ENCODE measurements at regions not wholly inside any gene's neighbourhood (a gene's known extent, or its start where the extent isn't known, plus 50 kb on each side); places are given as distances from the start of the nearest gene placed in this dataset.
A peak's percentile ranks its signal among the peaks of the same experiment; 100 is the strongest.

- WGBS, 2 donors (ENCODE audit: low coverage in 1 of 2), result 86 to 100% methylated on average over 3 of the region's 3 CpGs
- no peak for ATAC-seq
- H3K27me3 ChIP-seq, result no peaks in the 10 kb centered on the region
- peaks cover 0 to 44% (median 2%) of the 10 kb centered on the region in 3 donors for H3K4me1 ChIP-seq
- H3K9me3 ChIP-seq, result no peaks in the 10 kb centered on the region
- no peak for TF ChIP-seq POLR2AphosphoS5 (IDR thresholded peaks at IDR 0.05)
- TF ChIP-seq POLR2A (IDR thresholded peaks at IDR 0.05), result no peak
- TF ChIP-seq EP300 (IDR thresholded peaks at IDR 0.05), result no peak
- TF ChIP-seq, protein P1, sequence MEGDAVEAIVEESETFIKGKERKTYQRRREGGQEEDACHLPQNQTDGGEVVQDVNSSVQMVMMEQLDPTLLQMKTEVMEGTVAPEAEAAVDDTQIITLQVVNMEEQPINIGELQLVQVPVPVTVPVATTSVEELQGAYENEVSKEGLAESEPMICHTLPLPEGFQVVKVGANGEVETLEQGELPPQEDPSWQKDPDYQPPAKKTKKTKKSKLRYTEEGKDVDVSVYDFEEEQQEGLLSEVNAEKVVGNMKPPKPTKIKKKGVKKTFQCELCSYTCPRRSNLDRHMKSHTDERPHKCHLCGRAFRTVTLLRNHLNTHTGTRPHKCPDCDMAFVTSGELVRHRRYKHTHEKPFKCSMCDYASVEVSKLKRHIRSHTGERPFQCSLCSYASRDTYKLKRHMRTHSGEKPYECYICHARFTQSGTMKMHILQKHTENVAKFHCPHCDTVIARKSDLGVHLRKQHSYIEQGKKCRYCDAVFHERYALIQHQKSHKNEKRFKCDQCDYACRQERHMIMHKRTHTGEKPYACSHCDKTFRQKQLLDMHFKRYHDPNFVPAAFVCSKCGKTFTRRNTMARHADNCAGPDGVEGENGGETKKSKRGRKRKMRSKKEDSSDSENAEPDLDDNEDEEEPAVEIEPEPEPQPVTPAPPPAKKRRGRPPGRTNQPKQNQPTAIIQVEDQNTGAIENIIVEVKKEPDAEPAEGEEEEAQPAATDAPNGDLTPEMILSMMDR (IDR thresholded peaks at IDR 0.05), result no peak
- no peak overlapping the region for H3K4me3 ChIP-seq
- no peaks in the 10 kb centered on the region for H3K36me3 ChIP-seq
- H3K27ac ChIP-seq, result no peak overlapping the region
Observed at GRCh38 chr2:48856657-48857056, 101.1 kb upstream of the LHCGR start.

- Histone ChIP-seq H3K36me3 (no peaks in the 10 kb centered on the region), H3K27ac (peak overlapping the region in 3 of 4 donors; percentile 58 to 68 (median 59)), H3K9me3 (no peaks in the 10 kb centered on the region), H3K4me1 (peaks cover 0 to 44% (median 2%) of the 10 kb centered on the region in 3 donors), H3K4me3 (no peak overlapping the region), H3K27me3 (no peaks in the 10 kb centered on the region)
- 91 to 100% methylated on average over 4 of the region's 4 CpGs for WGBS, 2 donors (ENCODE audit: low coverage in 1 of 2)
- no peak for ATAC-seq
- no peak for TF ChIP-seq EP300 (IDR thresholded peaks at IDR 0.05)
- TF ChIP-seq, protein P1 (IDR thresholded peaks at IDR 0.05), result no peak
Observed at GRCh38 chr2:48856144-48856543, 100.6 kb upstream of the LHCGR start.

GRCh38 chr2:48855142-48855541, 99.6 kb upstream of the LHCGR start:
- Histone ChIP-seq H3K36me3 (no peaks in the 10 kb centered on the region), H3K9me3 (no peaks in the 10 kb centered on the region), H3K27me3 (no peaks in the 10 kb centered on the region), H3K27ac (peak overlapping the region; percentile 52 to 68 (median 58)), H3K4me3 (no peak overlapping the region), H3K4me1 (peaks cover 0 to 44% (median 2%) of the 10 kb centered on the region in 3 donors)
- 17 to 67% methylated on average over 2 of the region's 2 CpGs for WGBS, 2 donors (ENCODE audit: low coverage in 1 of 2)
- no peak for ATAC-seq
- TF ChIP-seq EP300 (IDR thresholded peaks at IDR 0.05) (peak; percentile 50), POLR2A (IDR thresholded peaks at IDR 0.05) (no peak), POLR2AphosphoS5 (IDR thresholded peaks at IDR 0.05) (peak; percentile 65)
- TF ChIP-seq, protein P1 (IDR thresholded peaks at IDR 0.05), result no peak

DNA sequence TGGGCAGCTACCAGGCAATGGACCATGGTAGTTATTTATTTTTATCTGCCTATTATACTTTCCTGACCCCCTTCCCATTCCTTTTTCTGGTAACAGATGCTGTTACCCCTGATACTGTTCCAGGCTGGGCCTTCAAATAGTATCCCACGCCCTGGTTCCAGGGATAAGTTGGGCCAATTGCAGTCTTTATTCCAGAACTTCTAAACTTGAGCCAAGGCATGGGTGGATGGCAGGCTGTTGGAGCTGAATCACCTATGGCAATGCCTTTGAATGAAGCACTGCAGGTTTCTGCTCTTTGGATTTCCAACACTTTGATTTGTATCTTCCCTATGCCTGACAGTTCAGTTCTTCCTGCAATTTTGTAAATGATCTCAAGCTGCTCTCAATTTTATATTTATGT, 99.2 kb upstream of the LHCGR start:
- Histone ChIP-seq H3K27me3 (no peaks in the 10 kb centered on the region), H3K9me3 (no peaks in the 10 kb centered on the region), H3K27ac (peak overlapping the region in 3 of 4 donors; percentile 52 to 68 (median 58)), H3K36me3 (no peaks in the 10 kb centered on the region), H3K4me1 (peaks cover 0 to 44% (median 2%) of the 10 kb centered on the region in 3 donors), H3K4me3 (no peak overlapping the region)
- TF ChIP-seq, protein P1 (IDR thresholded peaks at IDR 0.05), result no peak
- TF ChIP-seq EP300 (IDR thresholded peaks at IDR 0.05), result no peak
- TF ChIP-seq POLR2AphosphoS5 (IDR thresholded peaks at IDR 0.05), result no peak
- no peak for TF ChIP-seq POLR2A (IDR thresholded peaks at IDR 0.05)
- ATAC-seq, result no peak
- WGBS, 2 donors (ENCODE audit: low coverage in 1 of 2), result 40% methylated on average over 1 of the region's 1 CpG; no CpG with 5 or more reads in 1 of the 2 donors

DNA sequence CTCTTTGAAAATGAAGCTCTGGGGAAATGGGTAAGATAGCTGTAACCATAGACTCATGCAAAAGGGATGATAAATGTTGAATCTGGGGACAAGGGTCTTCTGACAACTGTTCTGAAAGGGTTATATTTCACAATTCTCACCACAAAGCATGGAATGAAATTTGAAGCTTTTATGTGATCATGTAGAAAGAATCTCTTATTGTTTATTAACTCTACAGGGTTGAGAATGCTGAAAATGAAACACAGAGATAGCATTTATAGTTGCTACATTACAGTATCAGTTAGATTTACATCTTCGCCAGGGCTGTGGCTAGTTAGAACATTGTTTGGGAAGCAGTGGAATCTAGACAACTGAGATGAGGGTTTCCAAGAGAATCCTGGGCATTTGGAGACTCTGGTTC, 97.4 kb upstream of the LHCGR start:
- no peaks in the 10 kb centered on the region for H3K36me3 ChIP-seq
- H3K9me3 ChIP-seq, result no peaks in the 10 kb centered on the region
- TF ChIP-seq, protein P1 (IDR thresholded peaks at IDR 0.05), result no peak
- TF ChIP-seq POLR2AphosphoS5 (IDR thresholded peaks at IDR 0.05) (no peak), POLR2A (IDR thresholded peaks at IDR 0.05) (no peak), EP300 (IDR thresholded peaks at IDR 0.05) (no peak)
- ATAC-seq, result no peak
- H3K27ac ChIP-seq, result no peak overlapping the region
- WGBS, 2 donors (ENCODE audit: low coverage in 1 of 2), result 50 to 77% methylated on average over 1 of the region's 1 CpG
- peaks cover 0 to 44% (median 2%) of the 10 kb centered on the region in 3 donors for H3K4me1 ChIP-seq
- H3K27me3 ChIP-seq, result no peaks in the 10 kb centered on the region
- H3K4me3 ChIP-seq, result no peak overlapping the region
